Neuronal stem cell (in vitro differentiated cells): ENCODE measurements at regions not wholly inside any gene's neighbourhood (a gene's known extent, or its start where the extent isn't known, plus 50 kb on each side); places are given as distances from the start of the nearest gene placed in this dataset.
A peak's percentile ranks its signal among the peaks of the same experiment; 100 is the strongest.

Experiments used
- DNase-seq: peaks from one replicate; pipeline ENCODE4 v3.0.0-alpha.2; 2013; ENCODE audit warnings: low spot score
- H2AFZ ChIP-seq: one replicate; pipeline ENCODE4 v1.6.1; 2013; ENCODE audit warnings: mild to moderate bottlenecking, low read length, inconsistent platforms
- H2AK5ac ChIP-seq: 2 replicates; pipeline ENCODE4 v1.6.1; 2013; ENCODE audit warnings: low read depth, mild to moderate bottlenecking, inconsistent platforms, low read length, moderate library complexity, mixed read lengths
- H2BK120ac ChIP-seq: 2 replicates; pipeline ENCODE4 v1.6.1; 2013; ENCODE audit warnings: low read depth, mild to moderate bottlenecking, inconsistent platforms, low read length, moderate library complexity, mixed read lengths
- H2BK12ac ChIP-seq: one replicate; pipeline ENCODE4 v1.6.1; 2013; ENCODE audit warnings: low read length, inconsistent platforms
- H2BK15ac ChIP-seq: 2 replicates; pipeline ENCODE4 v1.6.1; 2013; ENCODE audit warnings: mild to moderate bottlenecking, low read length, inconsistent platforms, mixed read lengths
- H2BK5ac ChIP-seq: one replicate; pipeline ENCODE4 v1.6.1; 2013; ENCODE audit warnings: inconsistent platforms, mild to moderate bottlenecking, low read length, moderate library complexity
- H3K14ac ChIP-seq: one replicate; pipeline ENCODE4 v1.6.1; 2013; ENCODE audit warnings: low read length, inconsistent platforms
- H3K18ac ChIP-seq: 2 replicates; pipeline ENCODE4 v1.6.1; 2013; ENCODE audit warnings: low read length, inconsistent platforms
- H3K23ac ChIP-seq: 2 replicates; pipeline ENCODE4 v1.6.1; 2013; ENCODE audit warnings: low read depth, mild to moderate bottlenecking, mixed read lengths, low read length, inconsistent platforms; ENCODE audit not compliant: poor library complexity
- H3K27ac ChIP-seq: replicated peaks from 3 replicates; pipeline ENCODE4 v1.5.1; 2013; ENCODE audit warnings: low read length, inconsistent platforms
- H3K27me3 ChIP-seq, 3 experiments: 2 replicates each; pipeline ENCODE4 v1.6.1; 2013; ENCODE audit warnings: low read length in 3 of 3, mild to moderate bottlenecking in 2 of 3, inconsistent platforms in 1 of 3, low read depth in 1 of 3, mixed read lengths in 1 of 3, moderate library complexity in 1 of 3; ENCODE audit not compliant: control insufficient read depth in 3 of 3, insufficient read depth in 3 of 3
- H3K36me3 ChIP-seq, 2 donors: replicated peaks in 1 of 2; 2 replicates each; pipeline ENCODE4 v1.6.1; 2013; ENCODE audit warnings: low read length in 2 of 2; ENCODE audit not compliant: control insufficient read depth in 2 of 2, insufficient read depth in 2 of 2
- H3K4ac ChIP-seq: 2 replicates; pipeline ENCODE4 v1.6.1; 2013; ENCODE audit warnings: inconsistent platforms, mild to moderate bottlenecking, low read length, moderate library complexity
- H3K4me1 ChIP-seq, 2 donors: 1 replicate in 1 of 2; 2 replicates in 1 of 2; pipeline ENCODE4 v1.6.1; 2013; ENCODE audit warnings: low read length in 2 of 2, low read depth in 1 of 2; ENCODE audit not compliant: control insufficient read depth in 2 of 2, insufficient read depth in 1 of 2
- H3K4me2 ChIP-seq: one replicate; pipeline ENCODE4 v1.6.1; 2013; ENCODE audit warnings: mild to moderate bottlenecking, low read length, inconsistent platforms; ENCODE audit not compliant: insufficient read depth, poor library complexity, severe bottlenecking
- H3K4me3 ChIP-seq, 2 donors: 2 replicates each; pipeline ENCODE4 v1.5.1; 2013; ENCODE audit warnings: low read length in 2 of 2, mild to moderate bottlenecking in 2 of 2, inconsistent platforms in 1 of 2, moderate library complexity in 1 of 2
- H3K79me1 ChIP-seq: one replicate; pipeline ENCODE4 v1.6.1; 2013; ENCODE audit warnings: low read depth, mild to moderate bottlenecking, inconsistent platforms, low read length, moderate library complexity
- H3K9ac ChIP-seq: one replicate; pipeline ENCODE4 v1.6.1; 2013; ENCODE audit warnings: mild to moderate bottlenecking, low read depth, low read length, inconsistent platforms; ENCODE audit not compliant: poor library complexity
- H3K9me3 ChIP-seq, 2 donors: replicated peaks in 1 of 2; 2 replicates each; pipeline versions ENCODE3 to v1.6.1; 2013; ENCODE audit warnings: low read length in 2 of 2, mild to moderate bottlenecking in 2 of 2, inconsistent platforms in 1 of 2, low read depth in 1 of 2, mixed read lengths in 1 of 2, moderate library complexity in 1 of 2; ENCODE audit not compliant: control insufficient read depth in 2 of 2, insufficient read depth in 1 of 2
- H4K8ac ChIP-seq: one replicate; pipeline ENCODE4 v1.6.1; 2013; ENCODE audit warnings: low read depth, mild to moderate bottlenecking, inconsistent platforms, low read length, moderate library complexity
- H4K91ac ChIP-seq: one replicate; pipeline ENCODE4 v1.6.1; 2013; ENCODE audit warnings: low read length, low read depth, mild to moderate bottlenecking, inconsistent platforms; ENCODE audit not compliant: poor library complexity
- WGBS, 2 donors: extraction: QIAGEN DNeasy Blood & Tissue Kit; methylation state at CpG; one replicate each; pipeline ENCODE4 v1.1.7; 2013; ENCODE audit warnings: missing lambda C conversion rate in 2 of 2, mixed read lengths in 1 of 2; ENCODE audit not compliant: insufficient read length in 2 of 2, insufficient replicate concordance in 1 of 2; ENCODE audit errors: extremely low coverage in 2 of 2; 5-methylcytosine and 5-hydroxymethylcytosine counted together

- Histone ChIP-seq H3K79me1 (no peaks in the 10 kb centered on the region), H2BK120ac (no peak overlapping the region), H2AFZ (no peak overlapping the region), H4K91ac (no peak overlapping the region), H2BK5ac (no peak overlapping the region), H2AK5ac (no peak overlapping the region), H3K27me3 (peaks cover 0 to 3% (median 0%) of the 10 kb centered on the region in 3 experiments), H2BK15ac (no peak overlapping the region), H3K23ac (no peak overlapping the region), H3K4ac (no peak overlapping the region), H2BK12ac (no peak overlapping the region), H3K18ac (no peak overlapping the region), H3K4me2 (no peak overlapping the region), H3K36me3 (no peaks in the 10 kb centered on the region), H4K8ac (no peak overlapping the region), H3K9me3 (no peaks in the 10 kb centered on the region), H3K4me1 (peaks cover 0 to 6% of the 10 kb centered on the region in 2 donors), H3K14ac (no peak overlapping the region), H3K9ac (no peak overlapping the region), H3K27ac (no peak overlapping the region), H3K4me3 (no peak overlapping the region)
- WGBS, 2 donors = no CpG with 5 or more reads among the region's 7 CpGs
- DNase-seq = no peak
These were observed 292.7 kb downstream of the UACA start for GRCh38 chr15:70470556-70471191.

GRCh38 chr15:70469651-70470555, 293.5 kb downstream of the UACA start:
- no peak for DNase-seq
- Histone ChIP-seq H3K18ac (peak overlapping the region; percentile 79), H4K8ac (no peak overlapping the region), H3K14ac (peak overlapping the region; percentile 41), H2AK5ac (no peak overlapping the region), H3K4ac (no peak overlapping the region), H2BK5ac (no peak overlapping the region), H3K36me3 (no peaks in the 10 kb centered on the region), H4K91ac (no peak overlapping the region), H3K23ac (no peak overlapping the region), H2BK120ac (no peak overlapping the region), H2BK15ac (no peak overlapping the region), H2AFZ (no peak overlapping the region), H3K9ac (no peak overlapping the region), H3K4me2 (no peak overlapping the region), H3K4me1 (peaks cover 0 to 6% of the 10 kb centered on the region in 2 donors), H3K9me3 (no peaks in the 10 kb centered on the region), H3K4me3 (no peak overlapping the region), H2BK12ac (peak overlapping the region; percentile 44), H3K27me3 (peaks cover 0 to 3% (median 0%) of the 10 kb centered on the region in 3 experiments), H3K79me1 (no peaks in the 10 kb centered on the region), H3K27ac (no peak overlapping the region)
- no CpG with 5 or more reads among the region's 16 CpGs for WGBS, 2 donors

DNA sequence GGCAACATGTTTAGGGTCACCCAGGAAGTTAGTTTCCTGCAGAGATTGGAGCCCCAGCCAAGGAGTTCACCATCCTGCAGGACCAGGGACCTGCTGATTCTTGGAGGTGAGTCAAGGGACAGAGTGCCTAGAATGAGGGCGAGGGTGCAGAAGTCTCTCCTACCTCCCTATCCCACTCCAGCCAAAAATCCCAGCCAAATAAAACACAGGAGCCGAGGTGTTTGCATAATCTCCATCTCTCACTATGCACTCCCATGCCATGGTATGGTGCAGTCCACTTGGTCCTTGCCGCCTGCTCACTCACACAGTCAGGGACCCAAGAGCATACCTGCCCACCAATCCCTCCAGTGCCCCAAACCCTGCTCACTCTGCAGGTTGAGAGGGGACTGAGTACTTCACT, 294.2 kb downstream of the UACA start:
- peaks cover 0 to 3% (median 0%) of the 10 kb centered on the region in 3 experiments for H3K27me3 ChIP-seq
- H2BK15ac ChIP-seq = no peak overlapping the region
- WGBS, 2 donors = no CpG with 5 or more reads among the region's 3 CpGs
- H3K4ac ChIP-seq = no peak overlapping the region
- H2AFZ ChIP-seq = no peak overlapping the region
- no peak overlapping the region for H3K18ac ChIP-seq
- H3K36me3 ChIP-seq = no peaks in the 10 kb centered on the region
- H3K4me3 ChIP-seq = no peak overlapping the region
- no peak overlapping the region for H2BK120ac ChIP-seq
- H2AK5ac ChIP-seq = no peak overlapping the region
- no peak overlapping the region for H4K8ac ChIP-seq
- no peak overlapping the region for H3K14ac ChIP-seq
- H3K27ac ChIP-seq = no peak overlapping the region
- H3K4me1 ChIP-seq = peaks cover 0 to 6% of the 10 kb centered on the region in 2 donors
- H3K79me1 ChIP-seq = no peaks in the 10 kb centered on the region
- H3K9me3 ChIP-seq = no peaks in the 10 kb centered on the region
- no peak overlapping the region for H3K9ac ChIP-seq
- H3K23ac ChIP-seq = no peak overlapping the region
- no peak overlapping the region for H3K4me2 ChIP-seq
- no peak for DNase-seq
- no peak overlapping the region for H4K91ac ChIP-seq
- no peak overlapping the region for H2BK12ac ChIP-seq
- H2BK5ac ChIP-seq = no peak overlapping the region

DNA sequence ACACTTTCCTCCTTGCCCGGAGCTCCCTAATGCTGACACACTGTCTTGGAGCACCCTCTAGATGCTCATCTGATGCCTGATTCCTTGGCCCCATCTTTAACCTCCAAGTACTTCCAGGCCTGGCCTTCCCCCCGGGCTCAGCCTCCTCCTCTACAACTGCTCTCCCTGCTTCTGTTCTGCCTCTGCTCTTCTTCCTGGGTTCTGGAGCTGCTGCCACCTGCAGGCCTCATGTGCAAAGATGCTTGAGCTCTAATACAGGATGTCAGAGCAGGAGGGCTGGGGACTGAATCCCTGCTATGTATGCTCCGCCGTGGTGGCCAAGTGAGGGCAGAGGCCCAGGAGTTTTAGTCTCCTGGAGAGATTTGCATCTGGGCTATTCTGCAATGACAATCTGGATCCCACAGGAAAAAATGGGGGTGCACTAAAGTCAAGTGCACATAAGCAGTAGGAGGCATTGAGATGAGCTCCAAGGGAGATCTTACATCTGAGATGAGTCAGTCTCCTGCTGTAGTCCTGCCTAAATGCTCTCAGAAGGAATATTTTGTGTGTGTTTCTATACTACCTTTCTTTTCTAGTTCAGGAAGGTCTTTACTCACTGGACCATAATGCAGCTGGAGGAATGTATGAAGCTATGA, 296.3 kb downstream of the UACA start:
- H3K27ac ChIP-seq = no peak overlapping the region
- DNase-seq = peak; percentile 27
- no peaks in the 10 kb centered on the region for H3K79me1 ChIP-seq
- no peak overlapping the region for H3K4me3 ChIP-seq
- no peak overlapping the region for H3K18ac ChIP-seq
- H3K36me3 ChIP-seq = no peaks in the 10 kb centered on the region
- H3K4me2 ChIP-seq = no peak overlapping the region
- no peak overlapping the region for H3K14ac ChIP-seq
- no peak overlapping the region for H3K23ac ChIP-seq
- H2BK15ac ChIP-seq = no peak overlapping the region
- no peak overlapping the region for H2AFZ ChIP-seq
- H3K4ac ChIP-seq = no peak overlapping the region
- no peak overlapping the region for H4K91ac ChIP-seq
- no peak overlapping the region for H2AK5ac ChIP-seq
- H2BK12ac ChIP-seq = no peak overlapping the region
- H2BK5ac ChIP-seq = no peak overlapping the region
- WGBS, 2 donors = no CpG with 5 or more reads among the region's 4 CpGs
- peaks cover 0 to 3% (median 0%) of the 10 kb centered on the region in 3 experiments for H3K27me3 ChIP-seq
- H4K8ac ChIP-seq = no peak overlapping the region
- no peak overlapping the region for H3K9ac ChIP-seq
- H2BK120ac ChIP-seq = no peak overlapping the region
- no peaks in the 10 kb centered on the region for H3K9me3 ChIP-seq
- peaks cover 0 to 3% of the 10 kb centered on the region in 2 donors for H3K4me1 ChIP-seq
